ENCODE measurements at regions not wholly inside any gene's neighbourhood (a gene's known extent, or its start where the extent isn't known, plus 50 kb on each side); places are given as distances from the start of the nearest gene placed in this dataset.
A peak's percentile ranks its signal among the peaks of the same experiment; 100 is the strongest.

DNA sequence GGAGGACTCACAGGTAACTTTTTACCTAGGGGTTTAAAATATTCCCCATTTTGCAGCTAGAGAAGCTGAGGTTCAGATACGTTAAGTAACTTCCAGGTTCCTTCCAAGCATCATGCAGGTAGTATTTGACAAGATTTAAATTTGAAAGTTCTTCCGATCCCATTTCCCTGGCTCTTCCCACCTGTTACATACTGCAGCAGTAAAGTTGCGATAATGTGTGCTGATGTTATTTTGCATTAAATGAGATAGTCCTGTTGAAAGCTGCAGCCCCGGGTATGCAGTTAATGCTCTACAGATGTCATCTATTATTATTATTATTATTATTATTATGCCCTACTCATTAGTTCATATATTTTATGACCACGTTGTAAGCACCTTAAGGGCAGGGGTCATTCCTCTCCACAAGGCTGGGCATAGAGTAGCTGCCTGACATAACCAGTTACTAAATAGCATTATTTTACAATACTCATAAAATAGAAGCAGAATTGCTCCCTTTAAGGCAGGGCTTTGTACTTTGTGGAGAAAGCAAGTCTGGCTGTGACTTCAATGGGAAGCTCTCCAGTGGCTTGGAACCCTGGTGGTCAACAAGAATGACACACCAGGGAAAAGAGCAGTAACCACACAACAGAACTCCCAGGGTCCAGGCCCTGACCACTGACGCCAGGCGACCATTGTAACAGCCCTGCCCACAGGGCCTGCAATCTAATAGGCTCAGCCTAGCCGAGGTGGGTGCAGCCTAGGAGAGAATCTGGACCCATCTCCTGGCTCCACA is 90.8 kb upstream of the CALM2 start:
- TF ChIP-seq, protein P1, sequence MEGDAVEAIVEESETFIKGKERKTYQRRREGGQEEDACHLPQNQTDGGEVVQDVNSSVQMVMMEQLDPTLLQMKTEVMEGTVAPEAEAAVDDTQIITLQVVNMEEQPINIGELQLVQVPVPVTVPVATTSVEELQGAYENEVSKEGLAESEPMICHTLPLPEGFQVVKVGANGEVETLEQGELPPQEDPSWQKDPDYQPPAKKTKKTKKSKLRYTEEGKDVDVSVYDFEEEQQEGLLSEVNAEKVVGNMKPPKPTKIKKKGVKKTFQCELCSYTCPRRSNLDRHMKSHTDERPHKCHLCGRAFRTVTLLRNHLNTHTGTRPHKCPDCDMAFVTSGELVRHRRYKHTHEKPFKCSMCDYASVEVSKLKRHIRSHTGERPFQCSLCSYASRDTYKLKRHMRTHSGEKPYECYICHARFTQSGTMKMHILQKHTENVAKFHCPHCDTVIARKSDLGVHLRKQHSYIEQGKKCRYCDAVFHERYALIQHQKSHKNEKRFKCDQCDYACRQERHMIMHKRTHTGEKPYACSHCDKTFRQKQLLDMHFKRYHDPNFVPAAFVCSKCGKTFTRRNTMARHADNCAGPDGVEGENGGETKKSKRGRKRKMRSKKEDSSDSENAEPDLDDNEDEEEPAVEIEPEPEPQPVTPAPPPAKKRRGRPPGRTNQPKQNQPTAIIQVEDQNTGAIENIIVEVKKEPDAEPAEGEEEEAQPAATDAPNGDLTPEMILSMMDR (IDR thresholded peaks at IDR 0.05) = peak in 1 of 5 experiments; percentile 9
- TF ChIP-seq POLR2A (IDR thresholded peaks at IDR 0.05) = no peak
- no peak for TF ChIP-seq EP300 (IDR thresholded peaks at IDR 0.05)
